MCF 10A (cell line): ENCODE measurements at regions not wholly inside any gene's neighbourhood (a gene's known extent, or its start where the extent isn't known, plus 50 kb on each side); places are given as distances from the start of the nearest gene placed in this dataset.

Source experiments
- BruUV-seq: library from RNA; stranded (reverse); fragments of 400-500 nt; replicated peaks from 2 replicates; lab custom pipeline; 2021; lab: Mats Ljungman, UMichigan
- CTCF ChIA-PET: fragments of 300-600 bp; sonication (Branson Sonifier 250); formaldehyde crosslinking; extraction: SDS; loops from one replicate; lab custom pipeline; 2021; ENCODE audit warnings: antibody characterized with exemption, inconsistent platforms; lab: Yijun Ruan, JAX
- POLR2A ChIA-PET: fragments of 300-600, 350-650 bp; sonication (Branson Sonifier 250); formaldehyde crosslinking; extraction: SDS; loops from one replicate; lab custom pipeline; 2020; ENCODE audit warnings: antibody characterized with exemption, inconsistent platforms; lab: Yijun Ruan, JAX
- DNase-seq: peaks from one replicate; pipeline ENCODE4 v3.0.0-alpha.2; 2018; ENCODE audit not compliant: unreplicated experiment
- H3K27ac Mint-ChIP-seq: one replicate; pipeline ENCODE4 v1.8.0; 2022; ENCODE audit warnings: mild to moderate bottlenecking, low read depth, mixed read lengths; ENCODE audit not compliant: unreplicated experiment
- H3K27me3 Mint-ChIP-seq: one replicate; pipeline ENCODE4 v1.8.0; 2022; ENCODE audit warnings: mixed read lengths; ENCODE audit not compliant: insufficient read depth, unreplicated experiment
- H3K36me3 Mint-ChIP-seq: one replicate; pipeline ENCODE4 v1.8.0; 2022; ENCODE audit warnings: mild to moderate bottlenecking, moderate library complexity, mixed read lengths; ENCODE audit not compliant: insufficient read depth, unreplicated experiment
- H3K4me1 Mint-ChIP-seq: one replicate; pipeline ENCODE4 v1.8.0; 2022; ENCODE audit warnings: mixed read lengths; ENCODE audit not compliant: insufficient read depth, unreplicated experiment
- H3K4me3 Mint-ChIP-seq: one replicate; pipeline ENCODE4 v1.8.0; 2022; ENCODE audit warnings: mild to moderate bottlenecking, moderate library complexity, mixed read lengths; ENCODE audit not compliant: unreplicated experiment
- H3K9me3 Mint-ChIP-seq: one replicate; pipeline ENCODE4 v1.8.0; 2022; ENCODE audit warnings: mixed read lengths; ENCODE audit not compliant: unreplicated experiment
- intact Hi-C: fragments of 100-400 bp; cut with micrococcal nuclease; formaldehyde crosslinking; loops from 2 replicates; pipeline ENCODE4 v1.14.1; 2022
- TF ChIP-seq, protein P1 (sequence below): fragments of 200-600 bp; IDR thresholded peaks from one replicate; pipeline ENCODE4 v1.8.0; 2022; ENCODE audit warnings: antibody characterized with exemption, mild to moderate bottlenecking; ENCODE audit not compliant: unreplicated experiment

DNA sequence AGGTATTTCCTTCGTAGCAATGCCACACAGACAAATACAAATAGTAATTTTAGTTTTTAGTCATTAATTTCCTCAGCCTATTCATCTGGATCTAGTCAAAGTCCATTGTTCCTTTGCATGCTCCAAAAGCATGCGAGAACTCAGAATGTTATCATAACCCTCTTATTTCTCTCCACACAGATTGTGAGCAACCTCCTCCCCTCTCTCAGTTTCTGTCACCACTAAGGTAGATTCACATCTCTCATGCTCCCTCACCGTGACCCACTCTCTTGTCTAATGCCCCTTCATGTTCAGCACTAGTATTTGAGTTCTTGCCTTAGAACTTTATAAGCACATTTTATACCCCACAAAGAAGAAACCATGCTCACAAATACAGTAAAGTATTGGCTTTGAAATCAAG lies 582.4 kb downstream of the PLA2G4A start:
- DNase-seq: no peak
- H3K4me3 Mint-ChIP-seq: no peak overlapping the region
- TF ChIP-seq, protein P1, sequence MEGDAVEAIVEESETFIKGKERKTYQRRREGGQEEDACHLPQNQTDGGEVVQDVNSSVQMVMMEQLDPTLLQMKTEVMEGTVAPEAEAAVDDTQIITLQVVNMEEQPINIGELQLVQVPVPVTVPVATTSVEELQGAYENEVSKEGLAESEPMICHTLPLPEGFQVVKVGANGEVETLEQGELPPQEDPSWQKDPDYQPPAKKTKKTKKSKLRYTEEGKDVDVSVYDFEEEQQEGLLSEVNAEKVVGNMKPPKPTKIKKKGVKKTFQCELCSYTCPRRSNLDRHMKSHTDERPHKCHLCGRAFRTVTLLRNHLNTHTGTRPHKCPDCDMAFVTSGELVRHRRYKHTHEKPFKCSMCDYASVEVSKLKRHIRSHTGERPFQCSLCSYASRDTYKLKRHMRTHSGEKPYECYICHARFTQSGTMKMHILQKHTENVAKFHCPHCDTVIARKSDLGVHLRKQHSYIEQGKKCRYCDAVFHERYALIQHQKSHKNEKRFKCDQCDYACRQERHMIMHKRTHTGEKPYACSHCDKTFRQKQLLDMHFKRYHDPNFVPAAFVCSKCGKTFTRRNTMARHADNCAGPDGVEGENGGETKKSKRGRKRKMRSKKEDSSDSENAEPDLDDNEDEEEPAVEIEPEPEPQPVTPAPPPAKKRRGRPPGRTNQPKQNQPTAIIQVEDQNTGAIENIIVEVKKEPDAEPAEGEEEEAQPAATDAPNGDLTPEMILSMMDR: no peak
- ChIA-PET CTCF (interaction anchor here (0.6 to 1.4 kb wide), 3 partner anchors 357 to 1557 kb away, joined by 3 to 11 read pairs (median 4); no protein-coding TSS in a partner anchor), POLR2A (no interaction called here)
- no peak overlapping the region for H3K27ac Mint-ChIP-seq
- peaks cover 25% of the 10 kb centered on the region for H3K4me1 Mint-ChIP-seq
- no peaks in the 10 kb centered on the region for H3K9me3 Mint-ChIP-seq
- intact Hi-C loops: loop anchor here (5.0 to 10.0 kb wide), 4 partner anchors 359 to 714 kb away; no protein-coding TSS in a partner anchor
- no peaks in the 10 kb centered on the region for H3K36me3 Mint-ChIP-seq
- no TSS peak for BruUV-seq
- H3K27me3 Mint-ChIP-seq: no peaks in the 10 kb centered on the region

DNA sequence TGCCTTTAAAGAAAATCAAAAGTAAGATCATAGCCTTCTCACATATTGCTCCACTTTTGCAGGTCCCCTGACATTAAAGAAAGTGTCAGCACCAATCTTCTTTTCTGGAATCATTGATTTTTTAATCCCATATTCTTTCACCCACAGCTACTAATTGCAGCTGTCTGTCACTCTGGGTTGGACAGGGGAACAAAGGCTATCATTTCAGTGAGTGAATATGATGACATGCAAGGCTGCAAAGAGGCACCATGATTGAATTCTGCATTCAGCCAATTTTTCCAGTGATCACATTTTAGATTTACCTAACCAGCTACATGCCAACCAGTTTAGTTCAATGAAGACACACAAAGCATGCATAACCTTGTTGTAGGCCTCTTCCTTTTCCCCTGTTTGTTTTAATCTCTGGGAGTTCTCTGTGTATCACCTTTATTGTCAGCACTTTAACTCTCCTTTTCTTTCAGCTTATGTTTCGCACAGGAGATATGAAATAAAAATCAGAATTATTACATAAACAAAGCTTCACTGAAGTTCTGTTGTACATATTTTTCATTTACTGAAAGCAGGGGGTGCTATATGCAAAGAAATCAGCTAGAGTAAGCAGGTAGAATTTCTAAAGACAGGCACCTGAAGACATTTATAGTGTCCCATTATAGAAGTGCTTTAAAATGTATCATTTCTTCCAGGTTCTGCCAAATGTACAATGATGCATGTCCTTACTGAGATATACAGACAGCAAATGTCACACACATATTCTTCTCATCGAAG lies 584.8 kb downstream of the PLA2G4A start:
- DNase-seq: peak; percentile 45
- no TSS peak for BruUV-seq
- peaks cover 18% of the 10 kb centered on the region for H3K4me1 Mint-ChIP-seq
- ChIA-PET CTCF (interaction anchor here (0.5 to 1.6 kb wide), 29 partner anchors 8 to 1809 kb away, joined by 3 to 8 read pairs (median 4); no protein-coding TSS in a partner anchor), POLR2A (interaction anchor here (0.7 kb wide), 2 partner anchors 589 to 1293 kb away, joined by 3 read pairs; no protein-coding TSS in a partner anchor)
- no peaks in the 10 kb centered on the region for H3K9me3 Mint-ChIP-seq
- intact Hi-C loops: loop anchor here (1.0 to 10.0 kb wide), 6 partner anchors 149 to 1525 kb away; no protein-coding TSS in a partner anchor
- H3K27ac Mint-ChIP-seq: no peak overlapping the region
- no peaks in the 10 kb centered on the region for H3K36me3 Mint-ChIP-seq
- H3K4me3 Mint-ChIP-seq: no peak overlapping the region
- no peaks in the 10 kb centered on the region for H3K27me3 Mint-ChIP-seq
- TF ChIP-seq, protein P1: peak; percentile 53

- peaks cover 9% of the 10 kb centered on the region for H3K4me1 Mint-ChIP-seq
- BruUV-seq: no TSS peak
- no peak overlapping the region for H3K27ac Mint-ChIP-seq
- ChIA-PET POLR2A (no interaction called here), CTCF (interaction anchor here (0.6 to 0.9 kb wide), 3 partner anchors 51 to 1365 kb away, joined by 3 to 4 read pairs (median 4); no protein-coding TSS in a partner anchor)
- no peaks in the 10 kb centered on the region for H3K9me3 Mint-ChIP-seq
- H3K36me3 Mint-ChIP-seq: no peaks in the 10 kb centered on the region
- no peaks in the 10 kb centered on the region for H3K27me3 Mint-ChIP-seq
- intact Hi-C loops: loop anchor here (2.0 to 10.0 kb wide), 3 partner anchors 150 to 710 kb away; no protein-coding TSS in a partner anchor
- no peak for DNase-seq
- H3K4me3 Mint-ChIP-seq: no peak overlapping the region
- TF ChIP-seq, protein P1: no peak
These were observed 586.3 kb downstream of the PLA2G4A start for GRCh38 chr1:187415065-187415464.

- intact Hi-C loops: loop anchor here (10.0 kb wide), 2 partner anchors 587 to 707 kb away; no protein-coding TSS in a partner anchor
- TF ChIP-seq, protein P1: no peak
- DNase-seq: no peak
- H3K27ac Mint-ChIP-seq: no peak overlapping the region
- H3K27me3 Mint-ChIP-seq: no peaks in the 10 kb centered on the region
- no TSS peak for BruUV-seq
- no peak overlapping the region for H3K4me3 Mint-ChIP-seq
- peaks cover 9% of the 10 kb centered on the region for H3K4me1 Mint-ChIP-seq
- POLR2A ChIA-PET: no interaction called here
- no peaks in the 10 kb centered on the region for H3K9me3 Mint-ChIP-seq
- H3K36me3 Mint-ChIP-seq: no peaks in the 10 kb centered on the region
- CTCF ChIA-PET: interaction anchor here (0.7 to 1.4 kb wide), 2 partner anchors 366 to 1278 kb away, joined by 3 read pairs; no protein-coding TSS in a partner anchor
These were observed 588.8 kb downstream of the PLA2G4A start for GRCh38 chr1:187417520-187417919.
